NCI-H1092 treated with DMSO at 0.1 percent for 48 hours (cell line): ENCODE measurements at regions not wholly inside any gene's neighbourhood (a gene's known extent, or its start where the extent isn't known, plus 50 kb on each side); places are given as distances from the start of the nearest gene placed in this dataset.
A peak's percentile ranks its signal among the peaks of the same experiment; 100 is the strongest.

ENCODE experiments used
- DNase-seq: peaks from one replicate; lab custom pipeline; 2025; lab: John Stamatoyannopoulos, UW

DNA sequence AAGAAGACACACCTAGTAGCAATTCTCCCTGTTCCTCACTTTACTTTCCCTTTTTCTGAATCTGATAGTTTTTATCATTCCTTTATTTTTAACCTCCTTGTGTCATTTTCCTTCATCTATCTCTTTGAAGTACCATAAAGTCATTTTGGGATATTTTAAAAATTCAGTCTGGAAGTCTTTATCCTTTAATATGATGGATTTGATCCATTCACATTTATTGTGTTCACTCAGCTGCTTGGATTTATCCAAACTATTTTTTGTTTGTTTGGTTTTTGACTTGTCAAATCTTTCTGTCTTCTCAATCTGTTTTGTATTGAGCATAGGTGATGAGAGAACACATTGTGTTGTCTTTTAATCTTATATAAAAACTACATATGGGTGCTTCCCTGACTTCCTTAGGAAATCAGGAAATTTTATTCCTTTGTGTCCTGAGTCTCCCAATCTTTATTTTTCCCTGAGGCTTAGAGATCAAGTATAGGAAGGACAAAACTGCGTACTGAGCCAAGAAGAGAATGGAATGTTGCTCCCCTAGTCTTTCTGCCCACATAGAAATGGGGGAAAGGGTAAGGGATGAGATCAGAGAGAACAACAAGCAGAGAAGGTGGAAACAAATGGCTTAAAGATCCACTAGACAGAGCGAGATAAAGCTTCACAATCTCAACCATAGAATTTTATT, 132.7 kb upstream of the HABP2 start:
- DNase-seq = no peak

- no peak for DNase-seq
Observed at GRCh38 chr10:113420733-113421675, 131.8 kb upstream of the HABP2 start.

- no peak for DNase-seq
Observed at GRCh38 chr10:113422371-113422770, 130.5 kb upstream of the HABP2 start.

- no peak for DNase-seq
Observed at GRCh38 chr10:113423981-113424721, 128.7 kb upstream of the HABP2 start.

GRCh38 chr10:113425008-113425407, 127.8 kb upstream of the HABP2 start:
- no peak for DNase-seq

DNA sequence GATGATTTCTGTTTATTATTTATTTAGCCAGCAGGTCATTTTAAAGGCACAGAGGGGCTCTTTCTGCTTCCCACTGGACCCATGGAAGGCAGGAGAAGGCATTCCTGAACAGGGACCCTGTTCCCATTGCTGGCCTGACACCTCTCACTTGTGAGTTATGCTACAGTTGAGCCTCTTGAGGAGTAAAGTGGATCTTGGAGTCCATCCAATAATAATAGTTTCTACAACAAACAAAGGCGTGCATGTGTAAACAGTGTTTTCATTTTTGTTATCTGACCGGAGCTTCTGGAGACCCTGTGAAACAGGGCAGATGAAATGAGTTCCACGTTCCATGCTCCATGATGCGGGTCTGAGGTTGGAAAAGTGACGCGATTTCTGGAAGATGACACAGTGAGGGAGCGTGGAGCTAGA, 127.3 kb upstream of the HABP2 start:
- peak; percentile 13 for DNase-seq

DNA sequence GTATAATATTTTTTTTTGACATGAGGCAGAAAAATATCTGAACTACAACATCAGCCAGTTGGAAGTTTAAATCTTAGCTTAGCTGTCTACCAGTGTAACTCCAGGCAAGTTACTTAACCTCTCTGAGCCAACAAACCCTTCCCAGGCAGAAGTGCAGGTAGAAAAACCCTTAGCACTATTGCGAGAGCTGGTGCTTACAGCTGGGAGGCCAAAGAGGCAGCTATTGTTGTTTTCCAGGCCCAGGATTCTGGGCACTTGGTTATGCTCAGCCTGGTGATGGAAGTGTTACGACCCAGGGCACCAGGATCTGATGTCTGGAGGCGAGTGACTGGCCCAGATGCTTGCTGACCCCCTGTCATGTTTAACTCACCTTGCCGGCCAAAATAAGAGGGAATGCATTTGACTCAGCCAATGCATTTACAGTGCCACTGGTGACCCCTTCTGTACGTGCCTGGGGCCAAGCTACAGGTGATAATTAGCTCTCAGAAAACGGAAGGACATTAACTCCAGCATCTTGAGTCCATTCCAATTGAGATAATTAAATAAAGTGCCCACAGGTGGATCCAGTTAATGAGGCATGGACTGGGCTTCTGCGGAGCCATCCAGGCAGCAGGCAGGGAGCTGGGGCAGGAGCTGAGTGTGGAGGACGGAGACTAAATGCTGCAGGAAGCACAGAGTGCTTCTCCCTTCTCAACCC, 126.5 kb upstream of the HABP2 start:
- DNase-seq = peak; percentile 21

DNA sequence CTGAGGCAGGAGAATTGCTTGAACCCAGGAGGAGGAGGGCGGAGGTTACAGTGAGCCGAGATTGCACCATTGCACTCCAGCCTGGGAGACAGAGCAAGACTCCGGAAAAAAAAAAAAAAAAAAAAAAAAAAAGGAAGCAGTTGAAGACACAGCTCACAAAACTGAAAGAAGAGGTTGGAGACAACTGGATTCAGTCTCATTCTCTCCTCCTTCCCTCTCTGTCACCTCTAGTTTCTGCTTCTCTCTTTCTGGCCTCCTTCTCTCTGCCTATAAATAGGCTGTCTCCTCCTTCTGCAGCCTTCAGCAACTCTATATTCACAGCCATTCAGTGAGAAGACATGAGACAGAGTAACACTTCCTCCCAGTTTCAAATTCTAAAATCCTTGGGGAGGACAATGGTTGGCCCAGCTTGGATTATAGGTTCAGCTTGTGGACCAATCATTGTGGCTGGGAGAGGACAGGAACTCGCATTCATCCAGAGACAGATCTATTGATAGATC, 125.6 kb upstream of the HABP2 start:
- DNase-seq = no peak

GRCh38 chr10:113427811-113428558, 124.9 kb upstream of the HABP2 start:
- no peak for DNase-seq

GRCh38 chr10:113430634-113431397, 122.0 kb upstream of the HABP2 start:
- DNase-seq = no peak

- DNase-seq = no peak
Observed at GRCh38 chr10:113431398-113432160, 121.3 kb upstream of the HABP2 start.

DNA sequence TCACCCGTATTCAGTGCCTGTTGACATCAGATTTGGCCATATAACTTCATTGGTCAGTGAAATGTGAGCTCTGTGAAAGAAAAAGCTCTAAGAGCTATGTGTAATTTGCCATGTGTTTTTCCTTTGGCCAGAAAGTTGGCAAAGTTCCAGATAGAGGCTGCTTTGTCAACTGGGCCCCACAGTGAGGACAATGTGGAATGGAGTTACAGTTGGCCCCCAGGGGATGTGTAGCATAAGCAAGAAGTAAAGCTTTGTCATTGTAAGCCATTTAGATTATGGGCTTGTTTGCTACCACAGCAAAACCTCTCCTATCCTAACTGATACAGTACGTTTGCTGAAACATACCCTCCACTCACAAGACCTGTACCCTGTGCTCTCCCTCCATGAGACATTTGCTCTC, 119.1 kb upstream of the HABP2 start:
- DNase-seq = no peak

DNA sequence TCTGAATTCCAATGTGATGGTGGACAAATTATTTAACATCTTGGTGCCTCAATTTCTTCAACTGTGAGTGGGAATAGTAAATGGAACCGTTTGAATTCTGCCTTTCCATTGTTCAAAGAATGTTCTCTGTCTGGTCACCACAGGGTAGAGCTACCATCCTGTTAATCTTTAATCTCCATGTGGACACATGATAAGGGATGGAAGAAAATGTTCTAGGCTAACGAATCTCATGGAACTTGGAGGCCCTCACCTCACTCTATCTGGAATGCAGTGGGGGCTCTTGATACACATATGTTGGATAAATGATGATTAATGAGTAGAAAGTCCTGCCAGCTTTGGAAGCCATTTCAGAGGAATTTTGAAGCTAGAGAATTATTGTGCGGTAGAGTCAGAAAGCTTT, 118.5 kb upstream of the HABP2 start:
- no peak for DNase-seq

DNA sequence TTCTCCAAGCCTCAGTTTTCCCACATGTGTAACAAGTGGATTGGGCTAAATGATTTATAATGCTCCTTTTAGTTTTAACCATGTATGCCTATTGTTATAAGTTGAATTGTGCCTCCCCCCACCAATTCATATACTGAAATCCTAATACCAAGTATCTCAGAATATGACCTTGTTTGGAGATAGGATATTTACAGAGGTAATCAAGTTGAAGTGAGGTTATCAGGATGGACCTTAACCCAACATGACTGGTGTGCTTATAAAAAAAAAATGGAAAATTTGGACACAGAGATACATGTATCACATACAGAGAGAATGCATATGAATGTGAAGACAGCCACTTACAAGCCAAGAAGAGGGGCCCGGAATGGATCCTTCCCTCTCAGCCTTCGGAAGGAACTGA, 117.9 kb upstream of the HABP2 start:
- DNase-seq = no peak

- DNase-seq = no peak
Observed at GRCh38 chr10:113435881-113436280, 117.0 kb upstream of the HABP2 start.

GRCh38 chr10:113436851-113437250, 116.0 kb upstream of the HABP2 start:
- DNase-seq = no peak

DNA sequence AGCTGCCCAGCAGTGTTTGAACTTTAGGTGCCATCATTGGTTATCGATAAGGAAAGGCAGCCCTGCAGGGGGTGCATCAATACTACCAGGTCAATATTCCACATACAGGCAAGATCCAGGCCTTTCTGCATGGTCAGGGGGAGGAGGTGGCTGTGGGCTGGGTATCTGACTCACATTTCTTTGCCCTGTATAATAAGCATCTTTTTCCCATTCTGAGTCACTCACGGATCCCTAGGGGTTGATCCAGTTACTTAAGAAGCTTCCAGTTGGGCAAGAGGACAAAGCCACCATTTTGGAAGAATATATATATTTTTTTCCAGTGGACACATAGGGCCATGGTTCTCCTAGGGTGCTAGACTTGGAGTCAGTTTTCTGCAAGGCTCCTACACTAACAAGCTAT, 114.2 kb upstream of the HABP2 start:
- DNase-seq = no peak

- no peak for DNase-seq
Observed at GRCh38 chr10:113441220-113441619, 111.6 kb upstream of the HABP2 start.

GRCh38 chr10:113441686-113442270, 111.1 kb upstream of the HABP2 start:
- DNase-seq = no peak
